HFFc6 (cell line): ENCODE measurements at regions not wholly inside any gene's neighbourhood (a gene's known extent, or its start where the extent isn't known, plus 50 kb on each side); places are given as distances from the start of the nearest gene placed in this dataset.

Experiments used
- DNase-seq: peaks from one replicate; pipeline ENCODE4 v3.0.0-alpha.2; 2018
- H3K27ac Mint-ChIP-seq: 2 replicates; pipeline ENCODE4 v1.8.0; 2020; ENCODE audit warnings: mild to moderate bottlenecking, mixed read lengths
- H3K27me3 Mint-ChIP-seq: 2 replicates; pipeline ENCODE4 v1.8.0; 2021; ENCODE audit warnings: mild to moderate bottlenecking, moderate library complexity, mixed read lengths; ENCODE audit not compliant: insufficient read depth
- H3K36me3 Mint-ChIP-seq: 2 replicates; pipeline ENCODE4 v1.8.0; 2021; ENCODE audit warnings: low read depth, mixed read lengths
- H3K4me1 Mint-ChIP-seq: 2 replicates; pipeline ENCODE4 v1.8.0; 2020; ENCODE audit warnings: low read depth, mixed read lengths
- H3K4me3 Mint-ChIP-seq: 2 replicates; pipeline ENCODE4 v1.8.0; 2020; ENCODE audit warnings: mild to moderate bottlenecking, moderate library complexity, mixed read lengths
- H3K9me3 Mint-ChIP-seq: 2 replicates; pipeline ENCODE4 v1.8.0; 2020; ENCODE audit warnings: mild to moderate bottlenecking, mixed read lengths
- CTCF ChIP-seq: fragments of 200-600 bp; sonication (generic); IDR thresholded peaks from 2 replicates; pipeline ENCODE4 v1.5.0; 2021; ENCODE audit warnings: antibody characterized with exemption, mild to moderate bottlenecking

- Mint-ChIP-seq H3K4me3 (no peak overlapping the region), H3K27me3 (peaks cover 17% of the 10 kb centered on the region; the same call in 1 of the 2 replicates), H3K27ac (no peak overlapping the region), H3K36me3 (no peaks in the 10 kb centered on the region), H3K9me3 (no peaks in the 10 kb centered on the region), H3K4me1 (no peaks in the 10 kb centered on the region)
- no peak for DNase-seq
- TF ChIP-seq CTCF: no peak
Measured at GRCh38 chr12:45626965-45627364, 102.5 kb upstream of the ARID2 start.

GRCh38 chr12:45627407-45628069 is 102.0 kb upstream of the ARID2 start:
- no peaks in the 10 kb centered on the region for H3K4me1 Mint-ChIP-seq
- H3K36me3 Mint-ChIP-seq: no peaks in the 10 kb centered on the region
- no peak for TF ChIP-seq CTCF
- no peak overlapping the region for H3K27ac Mint-ChIP-seq
- H3K4me3 Mint-ChIP-seq: no peak overlapping the region
- no peaks in the 10 kb centered on the region for H3K9me3 Mint-ChIP-seq
- DNase-seq: no peak
- H3K27me3 Mint-ChIP-seq: peaks cover 14% of the 10 kb centered on the region; the same call in 1 of the 2 replicates

GRCh38 chr12:45629292-45629691 is 100.2 kb upstream of the ARID2 start:
- H3K27me3 Mint-ChIP-seq: peaks cover 7% of the 10 kb centered on the region; the same call in 1 of the 2 replicates
- H3K4me3 Mint-ChIP-seq: no peak overlapping the region
- no peak overlapping the region for H3K27ac Mint-ChIP-seq
- DNase-seq: no peak
- no peak for TF ChIP-seq CTCF
- no peaks in the 10 kb centered on the region for H3K36me3 Mint-ChIP-seq
- no peaks in the 10 kb centered on the region for H3K9me3 Mint-ChIP-seq
- H3K4me1 Mint-ChIP-seq: no peaks in the 10 kb centered on the region

- H3K4me1 Mint-ChIP-seq: peaks cover 15% of the 10 kb centered on the region
- H3K36me3 Mint-ChIP-seq: no peaks in the 10 kb centered on the region
- H3K27ac Mint-ChIP-seq: no peak overlapping the region
- no peak for TF ChIP-seq CTCF
- H3K9me3 Mint-ChIP-seq: no peaks in the 10 kb centered on the region
- peaks cover 3% of the 10 kb centered on the region; the same call in 1 of the 2 replicates for H3K27me3 Mint-ChIP-seq
- H3K4me3 Mint-ChIP-seq: no peak overlapping the region
- no peak for DNase-seq
Measured at GRCh38 chr12:45633733-45634132, 95.8 kb upstream of the ARID2 start.

GRCh38 chr12:45634273-45634917 is 95.1 kb upstream of the ARID2 start:
- Mint-ChIP-seq H3K4me1 (peaks cover 15% of the 10 kb centered on the region), H3K4me3 (no peak overlapping the region), H3K36me3 (no peaks in the 10 kb centered on the region), H3K9me3 (no peaks in the 10 kb centered on the region), H3K27ac (no peak overlapping the region), H3K27me3 (peaks cover 3% of the 10 kb centered on the region; the same call in 1 of the 2 replicates)
- no peak for TF ChIP-seq CTCF
- no peak for DNase-seq
